NCI-H226 (cell line): ENCODE measurements at regions not wholly inside any gene's neighbourhood (a gene's known extent, or its start where the extent isn't known, plus 50 kb on each side); places are given as distances from the start of the nearest gene placed in this dataset.
"Not testable (repeated sequence)": the region's sequence is repeated elsewhere in the genome, so short reads cannot be mapped to it uniquely, and the experiment has no call there.

Experiments used
- DNase-seq: peaks from one replicate; pipeline ENCODE4 v3.0.0-alpha.2; 2015

GRCh38 chrY:10627116-10627515, 1099.4 kb downstream of the TSPY10 start:
- DNase-seq = peak; percentile 70

GRCh38 chrY:10648813-10649212, 1121.1 kb downstream of the TSPY10 start:
- DNase-seq = not testable (repeated sequence)

- not testable (repeated sequence) for DNase-seq
Measured at GRCh38 chrY:10657120-10657519, 1129.4 kb downstream of the TSPY10 start.

GRCh38 chrY:10666785-10667184, 1139.1 kb downstream of the TSPY10 start:
- no peak for DNase-seq

- no peak for DNase-seq
Measured at GRCh38 chrY:10686414-10686813, 1158.7 kb downstream of the TSPY10 start.
